Astrocyte (in vitro differentiated cells and primary cell): ENCODE measurements at regions not wholly inside any gene's neighbourhood (a gene's known extent, or its start where the extent isn't known, plus 50 kb on each side); places are given as distances from the start of the nearest gene placed in this dataset.

Source experiments
- EZH2 ChIP-seq: IDR thresholded peaks from 2 replicates; pipeline ENCODE4 v1.6.1; 2012; ENCODE audit warnings: mild to moderate bottlenecking, low read length, inconsistent platforms; ENCODE audit not compliant: insufficient read depth
- TF ChIP-seq, protein P1 (sequence below): IDR thresholded peaks from 2 replicates; pipeline ENCODE4 v1.5.1; 2011; ENCODE audit warnings: low read depth, mild to moderate bottlenecking, inconsistent platforms, low read length, moderate library complexity; ENCODE audit not compliant: insufficient read depth

DNA sequence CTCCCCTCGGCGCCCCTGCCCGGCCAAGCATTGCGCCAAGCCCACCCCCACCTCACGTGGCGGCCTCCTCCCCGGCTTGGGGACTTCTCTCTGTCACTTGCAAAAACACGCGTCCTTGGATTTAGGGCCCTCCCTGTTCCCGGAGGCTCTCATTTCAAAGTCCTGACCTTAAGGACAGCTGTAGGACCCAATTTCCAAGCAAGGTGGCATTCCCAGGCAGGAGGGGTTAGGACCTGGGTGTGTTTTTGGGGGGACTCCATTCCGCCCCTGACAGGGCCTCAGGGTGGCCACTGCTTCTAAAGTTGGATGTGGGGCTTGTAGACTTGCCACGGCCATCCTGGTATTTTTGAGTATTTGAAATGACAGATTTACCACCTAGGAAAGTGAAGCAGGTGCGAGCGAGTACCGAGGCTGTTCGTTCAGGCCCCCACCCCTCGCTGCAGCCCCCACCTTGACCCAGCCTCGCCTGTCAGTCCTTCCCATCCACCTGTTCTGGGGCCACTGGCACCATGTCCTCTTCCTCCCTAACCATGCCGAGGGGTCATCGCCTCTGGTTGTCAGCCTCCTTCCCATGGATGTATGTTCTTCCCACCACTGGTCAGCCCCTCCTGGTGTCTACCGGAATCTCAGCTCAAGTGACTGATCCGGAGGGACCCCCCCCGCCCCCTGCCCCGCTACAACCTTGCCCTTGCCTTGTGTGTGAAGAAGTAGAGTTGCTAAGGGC lies 52.4 kb downstream of the MRPL36 start:
- no peak for TF ChIP-seq EZH2
- TF ChIP-seq, protein P1, sequence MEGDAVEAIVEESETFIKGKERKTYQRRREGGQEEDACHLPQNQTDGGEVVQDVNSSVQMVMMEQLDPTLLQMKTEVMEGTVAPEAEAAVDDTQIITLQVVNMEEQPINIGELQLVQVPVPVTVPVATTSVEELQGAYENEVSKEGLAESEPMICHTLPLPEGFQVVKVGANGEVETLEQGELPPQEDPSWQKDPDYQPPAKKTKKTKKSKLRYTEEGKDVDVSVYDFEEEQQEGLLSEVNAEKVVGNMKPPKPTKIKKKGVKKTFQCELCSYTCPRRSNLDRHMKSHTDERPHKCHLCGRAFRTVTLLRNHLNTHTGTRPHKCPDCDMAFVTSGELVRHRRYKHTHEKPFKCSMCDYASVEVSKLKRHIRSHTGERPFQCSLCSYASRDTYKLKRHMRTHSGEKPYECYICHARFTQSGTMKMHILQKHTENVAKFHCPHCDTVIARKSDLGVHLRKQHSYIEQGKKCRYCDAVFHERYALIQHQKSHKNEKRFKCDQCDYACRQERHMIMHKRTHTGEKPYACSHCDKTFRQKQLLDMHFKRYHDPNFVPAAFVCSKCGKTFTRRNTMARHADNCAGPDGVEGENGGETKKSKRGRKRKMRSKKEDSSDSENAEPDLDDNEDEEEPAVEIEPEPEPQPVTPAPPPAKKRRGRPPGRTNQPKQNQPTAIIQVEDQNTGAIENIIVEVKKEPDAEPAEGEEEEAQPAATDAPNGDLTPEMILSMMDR: no peak
